GM19468 (cell line): ENCODE measurements at regions not wholly inside any gene's neighbourhood (a gene's known extent, or its start where the extent isn't known, plus 50 kb on each side); places are given as distances from the start of the nearest gene placed in this dataset.
"Not testable (repeated sequence)": the region's sequence is repeated elsewhere in the genome, so short reads cannot be mapped to it uniquely, and the experiment has no call there.

Experiments used
- ATAC-seq: cut with Tn5 transposase; IDR thresholded peaks from one replicate; pipeline ENCODE4 v1.9.1; 2021; ENCODE audit warnings: mild to moderate bottlenecking, moderate library complexity, moderate number of reproducible peaks; ENCODE audit not compliant: unreplicated experiment; ENCODE audit errors: extremely low read depth

- no peak for ATAC-seq
Observed at GRCh38 chr21:20341431-20341830, 656.8 kb upstream of the NCAM2 start.

- ATAC-seq: no peak
Observed at GRCh38 chr21:20343186-20343585, 655.0 kb upstream of the NCAM2 start.

DNA sequence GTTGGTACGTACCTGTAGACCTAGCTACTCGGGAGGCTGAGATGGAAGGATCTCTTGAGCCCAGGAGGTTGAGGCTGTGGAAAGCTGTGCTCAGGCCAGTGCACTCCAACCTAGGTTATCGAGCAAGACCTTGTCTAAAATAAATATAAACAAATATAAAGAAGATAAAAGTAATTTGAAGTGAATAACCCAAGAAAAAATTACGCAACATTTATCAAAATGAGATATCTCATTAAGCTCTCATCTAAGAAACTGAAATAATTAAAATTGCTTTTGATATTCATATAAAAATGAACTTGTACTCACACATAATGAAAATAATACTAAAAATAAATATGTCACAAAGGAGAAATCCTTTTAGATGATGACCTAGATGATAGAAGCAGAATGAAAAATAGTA is 647.1 kb upstream of the NCAM2 start:
- ATAC-seq: no peak

DNA sequence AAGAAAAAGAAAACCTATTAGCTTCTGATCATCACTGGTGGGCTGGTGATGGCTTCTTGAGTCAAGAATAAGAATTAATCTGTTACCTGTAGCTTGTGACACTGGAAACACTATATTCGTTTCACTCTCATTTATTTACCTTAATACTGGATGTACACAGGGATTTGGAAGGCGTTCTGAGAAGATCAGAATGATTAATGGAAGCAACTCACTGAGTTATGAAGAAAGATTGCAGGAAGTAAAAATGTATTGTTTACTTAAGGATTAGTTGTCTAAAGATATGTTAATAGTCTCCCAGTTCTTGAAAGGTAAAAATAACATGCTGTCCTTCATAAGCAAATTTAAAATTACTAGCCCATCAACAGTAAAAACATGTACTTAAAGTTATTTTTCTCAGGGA is 644.9 kb upstream of the NCAM2 start:
- ATAC-seq: no peak

DNA sequence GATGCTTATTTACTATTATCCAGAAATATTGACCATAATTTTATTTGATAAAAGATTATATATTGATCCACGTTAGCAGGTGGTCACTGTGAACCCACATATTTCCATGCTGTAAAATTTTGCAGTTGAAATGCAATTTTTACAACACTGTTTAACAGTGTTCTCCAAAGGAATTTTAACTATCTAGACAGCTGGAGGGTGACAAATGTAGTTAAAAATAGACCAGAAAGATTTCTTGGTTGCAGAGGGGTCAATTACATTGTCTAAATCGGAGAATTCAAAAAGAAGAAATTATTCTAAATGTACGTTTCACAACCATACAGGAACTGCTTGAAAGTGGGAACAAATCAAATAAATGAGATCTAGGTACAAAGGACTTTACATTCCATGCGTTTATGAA is 625.2 kb upstream of the NCAM2 start:
- no peak for ATAC-seq

DNA sequence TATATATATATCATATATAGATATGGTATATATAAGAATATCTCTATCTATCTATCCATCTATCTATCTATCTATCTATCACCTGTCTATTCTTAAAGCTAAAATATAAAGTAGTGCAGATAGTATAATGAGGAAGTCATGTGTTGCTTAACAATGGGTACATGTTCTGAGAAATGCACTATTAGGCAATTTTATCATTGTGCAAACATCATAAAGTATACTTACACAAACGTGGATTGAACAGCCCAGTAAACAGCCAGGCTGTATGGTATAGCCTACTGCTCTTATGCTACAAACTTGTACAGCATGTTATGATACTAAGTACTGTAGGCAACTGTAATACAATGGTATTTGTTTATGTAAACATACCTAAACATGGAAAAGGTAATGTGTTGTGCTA is 621.0 kb upstream of the NCAM2 start:
- no peak for ATAC-seq

GRCh38 chr21:20388400-20388799 is 609.8 kb upstream of the NCAM2 start:
- ATAC-seq: no peak

- no peak for ATAC-seq
Observed at GRCh38 chr21:20396798-20397197, 601.4 kb upstream of the NCAM2 start.

- ATAC-seq: no peak
Observed at GRCh38 chr21:20404915-20405314, 593.3 kb upstream of the NCAM2 start.

DNA sequence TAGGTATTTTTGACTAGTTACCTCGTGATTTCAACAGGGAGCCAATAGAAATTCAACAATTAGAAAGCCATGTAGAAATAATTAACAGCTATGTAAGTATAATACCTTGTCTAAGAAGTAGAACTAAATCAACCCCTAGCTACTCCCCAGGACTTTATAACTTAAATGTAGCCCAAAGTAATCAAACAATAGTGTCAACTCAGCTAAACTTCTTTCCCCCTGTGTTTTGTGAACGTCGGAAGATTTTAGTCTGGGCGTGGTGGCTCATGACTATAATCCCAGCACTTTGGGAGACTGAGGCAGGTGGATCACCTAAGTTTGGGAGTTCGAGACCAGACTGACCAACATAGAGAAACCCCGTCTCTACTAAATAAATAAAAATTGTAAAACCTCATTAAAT is 579.9 kb upstream of the NCAM2 start:
- ATAC-seq: no peak

GRCh38 chr21:20419772-20420171 is 578.4 kb upstream of the NCAM2 start:
- no peak for ATAC-seq

DNA sequence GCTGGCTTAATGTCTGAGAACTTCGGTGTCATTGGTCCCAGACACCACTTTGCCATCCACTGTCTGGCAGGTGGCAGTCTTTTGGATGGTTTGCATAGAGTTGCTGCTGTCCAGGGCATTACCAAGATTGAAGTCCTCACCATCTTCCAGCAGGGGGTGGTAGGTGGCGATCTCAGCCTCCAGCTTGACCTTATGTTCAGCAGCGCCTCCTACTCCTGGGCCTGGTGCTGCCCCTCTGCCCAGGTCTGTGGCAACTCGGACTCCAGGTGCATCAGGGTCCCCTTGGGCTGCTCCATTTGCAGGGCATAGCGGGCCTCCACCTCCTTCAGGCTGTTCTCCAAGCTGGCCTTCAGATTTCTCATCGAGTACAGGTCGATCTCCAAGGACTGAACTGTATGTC is 573.3 kb upstream of the NCAM2 start:
- ATAC-seq: no peak

DNA sequence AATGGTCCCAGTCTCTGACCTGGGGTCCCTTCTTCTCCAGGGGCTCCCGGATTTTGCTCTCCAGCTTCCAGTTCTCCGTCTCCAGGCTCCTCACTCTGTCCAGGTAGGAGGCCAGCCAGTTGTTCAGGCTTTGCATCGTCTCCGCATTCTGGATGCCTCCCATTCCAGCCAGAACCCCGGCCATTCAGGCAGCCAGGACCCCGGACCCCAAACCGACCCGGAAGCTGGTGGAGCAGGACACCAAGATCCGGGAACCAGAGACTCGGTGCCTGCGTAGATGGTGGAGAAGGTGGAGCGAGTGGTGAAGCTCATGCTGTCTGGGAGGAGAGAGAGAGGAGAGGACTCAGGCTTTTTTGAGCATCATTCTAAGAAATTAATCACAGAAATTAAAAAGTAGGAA is 572.4 kb upstream of the NCAM2 start:
- no peak for ATAC-seq

- no peak for ATAC-seq
Observed at GRCh38 chr21:20440338-20440737, 557.9 kb upstream of the NCAM2 start.

DNA sequence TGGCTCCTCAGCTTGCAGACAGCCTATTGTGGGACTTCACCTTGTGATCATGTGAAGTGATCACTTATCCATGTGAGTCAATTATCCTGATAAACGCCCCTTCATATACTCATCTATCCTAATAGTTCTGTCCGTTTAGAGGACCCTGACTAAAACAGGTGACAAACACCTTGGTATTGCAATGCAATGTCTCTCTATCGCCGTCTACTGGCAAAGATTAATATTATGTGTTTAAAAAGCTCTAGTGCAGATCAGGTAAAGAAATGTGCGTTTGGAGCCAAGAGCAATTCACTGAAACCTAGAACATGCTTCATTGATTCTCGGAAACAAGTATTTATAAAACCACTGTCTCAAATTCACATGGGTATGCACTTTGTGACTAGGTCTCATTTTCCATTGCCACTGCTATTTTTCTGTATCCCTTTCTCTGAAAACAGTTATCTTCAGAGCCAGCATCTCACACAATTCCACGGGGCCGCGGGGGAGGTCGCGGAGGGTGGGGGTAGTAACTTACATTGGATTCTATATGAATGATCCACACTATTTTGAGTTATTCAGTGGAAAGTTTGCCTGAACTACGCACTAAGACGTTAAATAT is 554.6 kb upstream of the NCAM2 start:
- no peak for ATAC-seq

DNA sequence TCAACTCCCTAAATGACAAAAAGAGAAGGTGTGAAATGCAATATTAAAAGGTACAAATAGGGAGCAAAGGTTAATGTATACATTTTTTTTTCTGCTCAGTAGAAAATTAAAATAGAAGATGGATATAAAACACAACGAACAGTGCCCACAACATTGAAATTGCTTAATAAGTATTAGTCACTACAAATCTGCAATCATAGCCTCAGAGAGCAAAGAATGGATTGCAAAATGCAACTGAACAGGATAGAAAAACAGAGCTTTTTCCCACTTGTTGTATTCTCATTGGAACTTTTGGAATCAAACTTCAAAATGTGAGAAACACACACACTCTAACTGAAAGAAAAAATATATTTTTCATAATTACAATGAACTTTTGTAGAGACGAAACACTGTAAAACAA is 552.2 kb upstream of the NCAM2 start:
- ATAC-seq: no peak

DNA sequence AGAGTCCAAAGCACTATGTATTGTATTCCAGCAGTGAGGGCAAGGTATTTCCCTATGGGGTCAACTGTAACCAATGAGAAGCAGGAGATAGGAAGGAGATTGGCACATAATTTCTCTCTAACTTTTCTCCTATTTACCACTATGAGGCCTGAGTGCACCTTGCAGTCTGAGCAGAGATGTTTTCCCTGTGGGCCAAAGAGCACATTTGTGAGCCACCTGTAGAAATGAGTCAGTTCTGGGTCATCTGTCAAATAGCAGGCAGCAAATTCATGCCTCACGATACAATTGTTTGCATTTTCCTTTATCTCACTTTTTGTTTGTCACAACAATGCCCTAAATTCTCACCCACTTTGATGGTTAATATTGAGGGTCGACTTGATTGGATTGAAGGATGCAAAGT is 547.2 kb upstream of the NCAM2 start:
- ATAC-seq: no peak

DNA sequence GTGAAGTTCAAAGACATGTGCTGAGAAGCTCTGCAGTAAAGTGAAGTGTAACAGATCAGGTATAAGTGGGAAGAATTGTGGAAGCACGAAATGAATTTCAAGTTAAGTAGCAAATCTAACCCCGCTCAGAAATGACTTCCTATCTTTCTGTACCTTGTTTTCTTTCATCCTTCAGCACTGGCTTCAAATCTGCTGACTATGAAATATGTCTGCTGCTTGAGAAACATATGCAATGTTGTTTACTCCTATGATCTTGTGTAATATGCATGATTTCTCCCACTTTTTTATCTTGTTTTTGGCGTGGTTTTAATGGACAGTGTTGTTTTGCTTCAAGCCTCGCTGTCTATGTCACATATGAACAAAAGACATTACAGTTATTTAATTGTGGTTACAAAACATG is 545.3 kb upstream of the NCAM2 start:
- no peak for ATAC-seq

DNA sequence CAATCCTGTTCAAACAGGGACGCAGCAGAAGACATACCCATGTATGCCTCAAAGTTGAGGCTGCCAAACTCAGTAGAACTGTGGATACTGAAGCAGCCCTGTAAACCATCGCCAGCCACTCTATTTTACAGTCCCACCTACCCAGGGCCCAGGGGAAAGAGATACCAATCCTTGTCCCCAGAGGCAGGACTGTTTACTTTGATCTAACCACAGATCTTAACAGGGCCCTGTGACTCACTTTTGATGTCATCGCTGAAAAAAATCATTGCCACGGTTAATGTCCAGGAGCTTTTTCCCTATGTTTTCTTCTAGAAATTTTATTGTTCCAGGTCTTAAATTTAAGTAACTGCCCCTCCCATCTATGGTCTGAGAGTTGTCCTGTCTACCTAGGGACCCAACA is 538.4 kb upstream of the NCAM2 start:
- ATAC-seq: no peak

GRCh38 chr21:20463362-20463761 is 534.8 kb upstream of the NCAM2 start:
- ATAC-seq: no peak

DNA sequence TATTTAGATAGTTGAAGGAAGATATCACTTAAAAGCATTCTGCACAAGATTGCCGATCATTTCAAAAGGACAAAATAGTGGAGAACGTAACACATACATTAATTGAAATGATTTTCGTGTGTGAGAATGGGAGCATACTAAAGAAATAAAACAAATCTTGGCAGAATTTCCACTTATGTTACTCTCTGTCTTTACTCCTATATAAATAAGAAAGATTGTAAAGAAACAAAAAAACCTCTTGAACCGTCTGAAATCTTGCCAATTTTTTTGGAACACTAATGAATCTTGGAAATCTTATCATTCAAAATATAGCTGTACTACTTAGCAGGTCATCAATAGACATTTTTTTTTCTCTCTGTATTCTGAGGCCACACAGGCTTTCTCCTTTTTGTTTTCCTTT is 528.8 kb upstream of the NCAM2 start:
- no peak for ATAC-seq

GRCh38 chr21:20486303-20486702 is 511.9 kb upstream of the NCAM2 start:
- no peak for ATAC-seq

DNA sequence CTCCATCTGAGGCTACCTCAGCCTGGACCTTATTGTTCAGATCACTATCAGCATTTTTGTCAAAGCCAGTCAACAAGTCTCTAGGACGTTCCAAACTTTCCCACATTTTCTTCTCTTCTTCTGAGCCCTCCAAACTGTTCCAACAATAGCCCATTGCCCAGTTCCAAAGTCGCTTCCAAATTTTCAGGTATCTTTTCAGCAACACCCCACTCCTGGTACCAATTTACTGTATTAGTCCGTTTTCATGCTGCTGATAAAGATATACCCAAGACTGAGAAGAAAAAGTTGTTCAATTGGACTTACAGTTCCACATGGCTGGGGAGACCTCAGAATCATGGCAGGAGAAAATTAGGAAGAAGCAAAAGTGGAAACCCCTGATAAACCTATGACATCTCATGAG is 495.3 kb upstream of the NCAM2 start:
- ATAC-seq: not testable (repeated sequence)
